ENCODE measurements at regions not wholly inside any gene's neighbourhood (a gene's known extent, or its start where the extent isn't known, plus 50 kb on each side); places are given as distances from the start of the nearest gene placed in this dataset.

DNA sequence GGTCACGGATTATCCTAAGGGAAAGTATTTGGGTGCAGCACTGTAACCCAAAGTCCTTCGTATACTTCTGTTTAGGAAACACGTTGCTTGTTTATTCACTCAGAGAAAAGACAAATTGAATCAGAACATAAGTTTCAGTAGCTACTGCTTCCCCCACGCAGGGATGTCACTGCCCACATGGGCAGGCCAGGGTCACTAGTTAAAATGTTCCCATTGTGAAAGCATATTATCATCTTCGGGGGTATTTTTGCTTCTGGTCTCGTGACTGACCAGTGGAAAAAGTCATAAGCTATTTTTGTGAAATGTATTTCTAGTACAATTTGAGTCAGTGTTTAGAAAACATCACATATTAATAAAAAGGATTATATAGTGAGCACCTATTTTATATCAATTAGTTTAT lies 377.8 kb downstream of the PCDH7 start:
- TF ChIP-seq EZH2 (IDR thresholded peaks at IDR 0.05; ENCODE audit: insufficient read depth, poor library complexity, severe bottlenecking), result no peak
- TF ChIP-seq EZH2phosphoT487 (IDR thresholded peaks at IDR 0.05; ENCODE audit: insufficient read depth, low read depth), result no peak
